Choroid plexus epithelial cell (primary cell): ENCODE measurements at regions not wholly inside any gene's neighbourhood (a gene's known extent, or its start where the extent isn't known, plus 50 kb on each side); places are given as distances from the start of the nearest gene placed in this dataset.

ENCODE experiments used
- DNase-seq: peaks from one replicate; pipeline ENCODE4 v3.0.0-alpha.2; 2010; ENCODE audit warnings: low read depth
- H3K4me3 ChIP-seq: 2 replicates; pipeline ENCODE4 v1.5.1; 2011; ENCODE audit warnings: low read depth, mild to moderate bottlenecking, control low read depth, low read length, moderate library complexity
- CTCF ChIP-seq: conservative IDR thresholded peaks from 2 replicates; pipeline ENCODE4 v1.5.1; 2011; ENCODE audit warnings: low read depth, mild to moderate bottlenecking, control low read depth, inconsistent platforms, low read length, moderate library complexity

- H3K4me3 ChIP-seq = no peak overlapping the region
These were observed 66.0 kb upstream of the LMO4 start for GRCh38 chr1:87262688-87263087.

GRCh38 chr1:87263281-87263680 is 65.4 kb upstream of the LMO4 start:
- H3K4me3 ChIP-seq = no peak overlapping the region
- DNase-seq = no peak
- no peak for TF ChIP-seq CTCF

More at GRCh38 chr1:87262688-87263087, 66.0 kb upstream of the LMO4 start:
- TF ChIP-seq CTCF = no peak
- DNase-seq = no peak

GRCh38 chr1:87263785-87264184 is 64.9 kb upstream of the LMO4 start:
- H3K4me3 ChIP-seq = no peak overlapping the region
- no peak for TF ChIP-seq CTCF
- no peak for DNase-seq

GRCh38 chr1:87264976-87265375 is 63.7 kb upstream of the LMO4 start:
- no peak for DNase-seq
- no peak overlapping the region for H3K4me3 ChIP-seq
- no peak for TF ChIP-seq CTCF

- no peak overlapping the region for H3K4me3 ChIP-seq
- no peak for DNase-seq
- no peak for TF ChIP-seq CTCF
These were observed 62.9 kb upstream of the LMO4 start for GRCh38 chr1:87265786-87266185.

- TF ChIP-seq CTCF = no peak
- no peak for DNase-seq
- no peak overlapping the region for H3K4me3 ChIP-seq
These were observed 60.6 kb upstream of the LMO4 start for GRCh38 chr1:87268111-87268510.

- no peak for DNase-seq
- no peak overlapping the region for H3K4me3 ChIP-seq
- no peak for TF ChIP-seq CTCF
These were observed 58.8 kb upstream of the LMO4 start for GRCh38 chr1:87269921-87270320.
